ENCODE measurements at regions not wholly inside any gene's neighbourhood (a gene's known extent, or its start where the extent isn't known, plus 50 kb on each side); places are given as distances from the start of the nearest gene placed in this dataset.

GRCh38 chr22:22432937-22433336, 75.6 kb downstream of the ZNF280B start:
- ChIA-PET POLR2A (ENCODE audit: low non-redundant PET) (no interaction called here), CTCF (interaction anchor here (1.4 kb wide), 1 partner anchor 10 kb away, joined by 5 read pairs; no protein-coding TSS in a partner anchor)
- TF ChIP-seq, protein P1, sequence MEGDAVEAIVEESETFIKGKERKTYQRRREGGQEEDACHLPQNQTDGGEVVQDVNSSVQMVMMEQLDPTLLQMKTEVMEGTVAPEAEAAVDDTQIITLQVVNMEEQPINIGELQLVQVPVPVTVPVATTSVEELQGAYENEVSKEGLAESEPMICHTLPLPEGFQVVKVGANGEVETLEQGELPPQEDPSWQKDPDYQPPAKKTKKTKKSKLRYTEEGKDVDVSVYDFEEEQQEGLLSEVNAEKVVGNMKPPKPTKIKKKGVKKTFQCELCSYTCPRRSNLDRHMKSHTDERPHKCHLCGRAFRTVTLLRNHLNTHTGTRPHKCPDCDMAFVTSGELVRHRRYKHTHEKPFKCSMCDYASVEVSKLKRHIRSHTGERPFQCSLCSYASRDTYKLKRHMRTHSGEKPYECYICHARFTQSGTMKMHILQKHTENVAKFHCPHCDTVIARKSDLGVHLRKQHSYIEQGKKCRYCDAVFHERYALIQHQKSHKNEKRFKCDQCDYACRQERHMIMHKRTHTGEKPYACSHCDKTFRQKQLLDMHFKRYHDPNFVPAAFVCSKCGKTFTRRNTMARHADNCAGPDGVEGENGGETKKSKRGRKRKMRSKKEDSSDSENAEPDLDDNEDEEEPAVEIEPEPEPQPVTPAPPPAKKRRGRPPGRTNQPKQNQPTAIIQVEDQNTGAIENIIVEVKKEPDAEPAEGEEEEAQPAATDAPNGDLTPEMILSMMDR (conservative IDR thresholded peaks at IDR 0.05; ENCODE audit: low read depth), result no peak
- DNase-seq (ENCODE audit: low spot score), result no peak
- no peak overlapping the region for H3K27ac ChIP-seq

DNA sequence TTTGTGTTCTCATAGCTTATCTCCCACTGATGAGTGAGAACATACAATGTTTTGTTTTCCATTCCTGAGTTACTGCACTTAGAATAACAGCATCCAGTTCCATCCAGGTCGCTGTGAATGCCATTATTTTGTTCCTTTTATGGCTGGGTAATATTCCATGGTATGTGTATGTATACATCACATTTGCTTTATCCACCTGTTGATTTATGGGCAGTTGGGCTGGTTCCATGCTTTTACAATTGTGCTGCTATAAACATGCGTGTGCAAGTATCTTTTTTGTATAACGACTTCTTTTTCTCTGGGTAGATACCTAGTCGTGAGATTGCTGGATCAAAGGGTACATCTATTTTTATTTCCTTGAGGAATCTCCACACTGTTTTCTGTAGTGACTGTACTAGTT, 74.8 kb downstream of the ZNF280B start:
- no peak for DNase-seq (ENCODE audit: low spot score)
- H3K27ac ChIP-seq, result no peak overlapping the region
- TF ChIP-seq, protein P1 (conservative IDR thresholded peaks at IDR 0.05; ENCODE audit: low read depth), result no peak
- CTCF ChIA-PET, result interaction anchor here (1.4 kb wide), 1 partner anchor 11 kb away, joined by 5 read pairs; no protein-coding TSS in a partner anchor
- POLR2A ChIA-PET (ENCODE audit: low non-redundant PET), result no interaction called here

Measured in RWPE1 (cell line).